ENCODE measurements at regions not wholly inside any gene's neighbourhood (a gene's known extent, or its start where the extent isn't known, plus 50 kb on each side); places are given as distances from the start of the nearest gene placed in this dataset.
A peak's percentile ranks its signal among the peaks of the same experiment; 100 is the strongest.

DNA sequence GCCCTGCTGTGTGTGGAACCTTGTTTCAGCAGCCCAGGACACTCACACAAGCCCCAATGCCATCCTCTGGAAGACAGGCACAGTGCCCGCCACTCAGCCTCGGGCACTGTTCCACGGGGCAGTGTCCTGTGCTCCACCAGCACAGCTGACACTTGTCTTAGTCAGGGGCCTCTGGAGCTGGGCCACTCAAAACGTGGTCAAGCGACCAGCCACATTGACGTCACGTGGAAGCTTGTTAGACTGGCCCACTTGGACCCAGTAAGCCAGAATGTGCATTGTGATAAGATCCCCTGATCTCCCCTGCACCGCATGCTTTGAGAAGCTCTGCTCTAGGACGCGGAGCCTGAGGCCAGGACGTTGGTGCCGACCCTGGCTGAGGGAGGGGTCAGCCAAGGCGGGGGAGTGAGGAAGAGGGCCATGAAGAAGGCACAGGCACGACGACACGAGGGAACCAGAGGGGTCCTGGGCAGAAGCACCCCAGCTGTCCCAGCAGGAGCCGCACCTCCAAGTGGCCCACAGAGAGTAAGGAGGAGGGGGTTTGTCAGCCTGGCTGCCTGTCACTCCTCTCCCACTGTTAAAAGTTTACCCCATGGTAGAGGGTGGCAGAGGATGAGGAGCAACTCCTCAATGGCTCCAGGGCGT, 64.6 kb downstream of the LINC01488 start:
- peak; percentile 29 for DNase-seq

DNA sequence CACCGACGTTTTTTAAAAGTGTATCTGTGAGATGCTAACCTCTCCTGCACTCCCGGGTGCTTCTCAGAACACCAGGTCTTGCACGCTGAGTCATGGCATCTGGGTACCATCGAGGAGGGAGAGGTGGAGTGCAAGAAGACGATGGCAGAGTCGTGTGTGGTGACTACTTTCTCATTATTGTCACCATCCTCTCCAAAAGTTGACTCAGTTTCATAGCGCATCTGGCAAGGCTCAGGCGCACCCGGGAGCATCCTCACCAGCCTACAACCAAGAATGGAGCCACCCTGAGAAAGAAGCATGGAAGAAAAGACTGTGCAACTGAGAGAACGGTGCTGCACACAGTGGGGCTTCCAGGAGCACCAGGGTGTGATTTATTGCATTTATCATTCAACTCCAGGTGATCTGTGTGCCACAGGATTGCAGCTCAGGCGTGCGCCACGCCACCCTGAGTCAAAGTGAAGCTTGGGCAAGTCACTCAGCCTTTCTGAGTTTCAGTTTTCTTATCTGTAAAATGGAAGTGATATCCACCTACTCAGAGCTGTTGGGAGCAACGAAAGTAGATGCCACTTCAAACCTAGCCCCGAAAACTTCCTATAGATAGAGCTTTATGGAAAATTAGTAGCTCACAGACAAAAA, 65.4 kb downstream of the LINC01488 start:
- no peak for DNase-seq

DNA sequence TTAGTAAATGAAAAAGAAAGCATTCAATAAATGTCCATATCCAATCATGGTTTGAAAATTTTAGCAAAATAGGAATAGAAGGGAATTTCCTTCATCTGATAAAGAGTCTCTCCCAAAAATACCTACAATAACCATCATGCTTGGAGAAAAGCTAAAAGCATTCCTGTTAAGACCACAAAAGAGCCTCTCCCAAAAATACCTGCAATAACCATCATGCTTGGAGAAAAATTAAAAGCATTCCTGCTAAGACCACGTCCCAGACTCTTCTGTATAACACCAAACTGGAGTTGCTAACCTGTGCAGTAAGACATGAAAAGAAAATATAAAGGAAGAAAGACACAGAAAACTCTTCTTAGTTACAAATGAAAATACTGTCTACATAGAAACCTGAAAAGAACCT, 69.4 kb downstream of the LINC01488 start:
- DNase-seq: no peak

DNA sequence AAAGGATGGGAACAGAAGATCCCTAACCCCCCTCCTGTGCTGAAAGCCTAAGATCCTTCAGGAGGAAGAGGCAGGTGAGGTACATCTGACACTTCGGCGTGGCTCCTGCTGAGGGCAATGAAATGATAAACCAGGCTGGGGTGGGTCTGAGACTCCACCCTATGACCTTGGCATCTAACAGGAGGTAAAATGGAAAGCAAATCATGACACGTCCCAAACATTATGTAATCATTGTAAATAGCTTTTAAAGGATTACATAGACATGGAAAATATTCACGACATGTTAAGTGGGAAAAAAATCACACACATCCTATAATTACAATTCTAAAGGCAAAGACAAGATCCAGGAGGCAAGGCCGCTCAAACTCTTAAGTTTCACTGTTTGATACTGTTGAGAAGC, 70.5 kb downstream of the LINC01488 start:
- peak; percentile 16 for DNase-seq

DNA sequence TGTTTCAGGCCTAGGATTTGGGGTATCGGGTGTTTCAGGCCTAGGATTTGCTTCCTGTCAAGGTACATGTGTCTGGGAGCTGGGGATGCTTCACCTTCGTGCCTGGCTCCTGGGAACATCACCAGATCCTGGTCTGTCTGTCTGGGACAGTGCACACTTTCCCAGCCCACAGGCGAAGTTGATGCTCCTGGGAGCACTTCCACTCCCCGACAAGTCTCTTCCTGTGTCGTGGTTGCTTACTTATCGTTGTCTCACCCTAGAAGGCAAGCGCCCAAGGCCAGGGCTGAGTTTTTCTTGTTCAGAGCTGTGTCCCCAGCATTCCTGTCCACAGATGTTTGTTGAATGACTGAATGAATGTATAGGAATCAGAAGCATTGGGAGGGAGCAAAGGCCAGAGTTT, 71.5 kb downstream of the LINC01488 start:
- peak; percentile 20 for DNase-seq

DNA sequence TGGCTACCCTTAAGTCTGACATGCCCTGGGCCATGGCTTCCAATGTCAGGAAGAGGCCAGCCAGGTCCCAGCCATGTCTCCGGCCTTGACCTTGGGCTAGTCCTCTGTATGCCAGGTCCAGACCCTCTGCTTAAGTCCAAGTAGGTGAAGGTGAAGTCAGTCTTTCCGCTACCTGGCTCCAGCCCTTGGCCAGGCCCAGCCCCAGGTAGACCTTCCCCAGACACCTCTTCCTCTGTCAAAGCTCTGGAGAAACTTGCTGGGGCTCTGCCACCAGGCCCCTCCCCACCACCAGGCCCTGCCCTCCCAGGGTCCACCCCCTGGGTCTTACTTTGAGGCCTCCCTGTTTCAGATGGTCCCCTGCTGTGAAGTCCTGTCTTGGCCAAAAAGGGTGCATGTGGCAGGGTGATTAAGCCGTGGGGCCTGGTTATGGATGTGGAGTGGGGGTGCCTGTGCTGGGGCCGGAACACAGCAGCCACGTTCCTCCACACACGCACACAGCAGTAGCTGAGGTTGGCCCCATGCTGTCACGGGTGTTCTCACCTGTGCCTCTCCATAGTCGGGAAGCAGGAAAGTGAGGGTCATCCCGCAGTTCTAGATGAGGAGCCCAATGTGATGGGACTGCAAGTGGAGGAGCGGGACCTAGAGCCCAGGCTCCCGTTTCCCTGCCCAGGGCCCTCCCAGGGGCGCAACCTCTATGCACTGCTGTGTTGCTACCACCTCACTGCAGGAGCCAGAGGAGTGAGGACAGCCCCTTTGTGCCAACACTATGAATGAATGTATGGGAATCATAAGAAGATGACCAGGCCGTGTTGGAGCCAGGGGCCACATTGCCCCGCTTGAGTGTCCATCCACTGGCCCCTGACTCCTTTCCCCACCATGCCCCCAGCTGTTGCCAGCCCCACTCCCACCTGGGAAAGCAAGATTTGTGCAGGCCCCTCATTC, 72.2 kb downstream of the LINC01488 start:
- DNase-seq: peak; percentile 40

DNA sequence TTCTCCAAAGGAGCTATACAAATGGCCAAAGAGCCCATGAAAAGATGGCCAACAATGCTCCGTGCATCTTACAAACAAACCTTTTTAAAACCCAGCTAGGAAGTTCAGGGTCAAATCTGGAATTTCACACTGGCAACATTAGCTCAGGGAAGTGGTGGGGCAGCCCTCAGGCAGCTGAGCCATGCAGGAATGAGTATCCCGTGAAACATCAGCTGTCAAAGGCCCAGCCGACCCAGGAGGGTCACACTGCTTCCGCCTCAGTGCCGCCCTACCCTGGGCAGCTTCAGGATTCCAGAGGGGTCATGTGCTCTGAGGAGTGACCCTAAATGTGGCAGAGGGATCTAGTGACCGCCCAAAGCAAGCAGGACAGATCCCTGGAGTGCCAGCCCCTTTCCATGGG, 73.4 kb downstream of the LINC01488 start:
- DNase-seq: peak; percentile 78

DNA sequence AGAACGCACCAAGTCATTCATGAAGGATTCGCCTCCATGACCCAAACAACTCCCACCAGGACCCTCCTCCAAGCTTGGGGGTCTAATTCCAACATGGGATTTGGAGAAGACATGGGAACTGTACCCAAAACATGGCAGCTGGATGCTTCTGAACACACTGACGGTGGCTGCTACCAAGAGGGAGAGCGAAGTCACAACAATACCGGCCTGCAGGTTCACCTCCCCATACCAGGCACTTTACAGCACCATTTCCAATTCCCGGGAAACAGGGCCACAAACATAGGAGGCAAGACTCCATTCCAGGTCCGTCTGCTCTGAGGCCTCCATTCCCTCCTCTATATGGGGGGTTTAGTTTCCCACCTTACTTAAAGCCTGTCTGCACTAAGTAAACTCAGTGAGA, 75.8 kb downstream of the LINC01488 start:
- no peak for DNase-seq

DNA sequence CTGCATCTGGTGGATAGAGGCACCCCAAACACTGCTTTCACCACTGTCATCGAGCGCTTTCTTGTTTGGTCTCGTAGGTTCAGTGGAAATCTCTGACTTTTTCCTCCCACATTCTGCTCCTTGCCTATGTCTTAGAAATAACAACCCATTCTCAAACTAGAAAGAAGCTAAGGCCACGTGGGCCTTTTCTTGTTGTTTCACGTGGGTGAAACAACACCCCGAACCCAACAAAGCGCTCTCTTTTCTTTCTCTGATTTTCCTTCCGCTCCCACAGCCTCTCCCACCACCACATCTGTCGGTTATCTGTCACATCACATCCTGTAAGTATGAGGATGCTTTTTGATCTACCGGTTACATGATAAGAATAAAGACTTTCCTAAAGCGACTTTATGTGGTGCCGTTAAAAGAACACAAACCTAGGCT, 77.1 kb downstream of the LINC01488 start:
- DNase-seq: peak; percentile 38

DNA sequence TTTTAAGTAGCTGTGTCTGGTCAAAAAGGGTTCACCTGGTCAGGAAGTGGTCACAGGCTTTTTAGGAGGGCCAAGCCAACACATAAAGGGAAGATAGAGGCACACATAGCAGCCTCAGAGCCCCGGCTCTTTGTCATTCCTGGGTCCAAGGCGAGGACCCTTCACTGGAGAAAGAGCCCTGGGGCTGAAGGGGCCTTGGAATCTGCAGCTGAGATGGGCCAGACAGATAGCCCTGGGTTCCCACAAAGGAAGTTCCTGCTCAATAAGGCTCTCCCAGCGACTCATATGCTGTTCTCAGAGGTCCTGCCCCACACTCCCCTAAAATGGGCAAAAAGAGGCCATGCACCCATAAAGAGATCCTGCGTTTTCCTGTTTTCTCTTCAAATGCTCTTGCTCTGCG, 77.7 kb downstream of the LINC01488 start:
- peak; percentile 87 for DNase-seq

DNA sequence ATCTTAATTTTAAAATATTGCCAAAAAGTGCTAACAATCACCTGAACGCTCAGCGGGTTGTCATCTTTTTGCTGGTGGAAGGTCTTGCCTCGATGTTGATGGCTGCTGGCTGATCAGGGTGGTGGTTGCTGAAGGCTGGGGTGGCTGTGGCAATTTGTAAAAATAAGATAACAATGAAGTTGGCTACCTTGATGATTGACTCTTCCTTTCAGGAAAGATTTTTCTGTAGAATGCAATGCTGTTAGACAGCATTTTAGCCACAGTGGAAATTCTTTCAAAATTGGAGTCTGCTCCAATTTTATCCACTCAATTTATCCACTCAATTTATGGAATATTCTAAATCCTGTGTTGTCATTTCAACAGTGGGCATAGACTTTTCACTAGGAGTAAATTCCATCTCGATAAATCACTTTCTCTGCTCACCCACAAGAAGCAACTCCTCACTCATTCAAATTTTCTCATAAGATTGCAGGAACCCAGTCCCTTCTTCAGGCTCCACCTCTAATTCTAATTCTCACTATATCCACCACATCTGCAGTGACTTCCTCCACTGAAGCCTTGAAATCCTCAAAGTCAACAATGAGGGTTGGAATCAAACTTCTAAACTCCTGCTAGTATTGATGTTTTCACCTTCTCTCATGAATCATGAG, 78.8 kb downstream of the LINC01488 start:
- no peak for DNase-seq

DNA sequence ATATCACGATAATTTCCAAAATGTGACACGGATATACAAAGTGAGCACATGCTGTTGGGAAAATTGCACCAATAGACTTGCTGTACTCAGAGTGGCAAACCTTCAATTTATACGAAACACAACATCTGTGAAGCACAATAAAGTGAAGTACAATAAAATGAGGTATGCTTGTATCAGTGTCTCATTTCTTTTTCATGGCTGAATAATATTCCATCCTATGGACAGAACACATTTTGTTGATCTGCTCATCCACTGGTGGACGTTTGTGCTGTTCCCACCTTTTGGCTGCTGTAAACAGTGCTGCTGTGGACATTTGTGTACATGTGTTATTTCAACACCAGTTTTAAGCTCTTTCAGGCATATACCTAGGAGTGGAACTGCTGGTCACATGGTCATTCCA, 78.7 kb upstream of the CCND1 start:
- no peak for DNase-seq

DNA sequence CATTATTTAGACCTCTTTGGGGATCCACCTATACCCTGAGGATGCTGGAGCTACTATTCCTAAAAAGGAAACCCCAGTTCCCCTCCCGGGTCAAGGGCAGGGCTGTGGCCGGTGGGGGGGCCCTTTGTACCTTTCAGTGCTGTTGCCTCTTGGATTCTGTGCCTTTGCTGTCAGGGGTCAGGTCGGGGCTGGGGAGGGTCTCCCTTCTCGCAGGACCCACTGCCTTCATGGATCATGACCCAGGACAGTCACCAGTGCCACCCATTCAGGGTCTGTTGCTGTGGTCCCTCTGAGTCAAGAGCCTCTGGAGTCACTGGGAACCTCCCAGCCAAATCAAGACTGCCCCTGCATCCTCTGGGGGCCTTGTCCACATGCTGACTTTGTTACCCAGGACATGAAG, 78.1 kb upstream of the CCND1 start:
- no peak for DNase-seq

DNA sequence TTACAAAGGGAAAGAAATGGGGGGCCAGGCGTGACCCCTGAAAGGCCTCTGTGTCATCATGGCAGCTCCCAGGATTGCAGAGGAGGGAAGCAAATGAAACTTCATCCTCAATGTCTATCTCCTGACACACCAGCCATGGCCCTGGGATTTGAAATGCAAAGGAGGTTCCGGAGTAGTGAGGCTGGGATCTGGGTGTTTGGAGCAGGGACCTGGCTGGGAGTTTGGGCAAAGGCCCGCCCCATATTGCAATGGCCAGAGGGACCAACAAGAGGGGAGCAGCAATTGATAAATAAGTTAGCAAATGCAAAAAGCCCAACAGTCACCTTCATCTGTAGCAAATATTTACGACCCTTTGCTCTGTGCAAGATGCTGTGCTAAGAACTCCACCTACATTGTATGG, 77.7 kb upstream of the CCND1 start:
- peak; percentile 43 for DNase-seq

DNA sequence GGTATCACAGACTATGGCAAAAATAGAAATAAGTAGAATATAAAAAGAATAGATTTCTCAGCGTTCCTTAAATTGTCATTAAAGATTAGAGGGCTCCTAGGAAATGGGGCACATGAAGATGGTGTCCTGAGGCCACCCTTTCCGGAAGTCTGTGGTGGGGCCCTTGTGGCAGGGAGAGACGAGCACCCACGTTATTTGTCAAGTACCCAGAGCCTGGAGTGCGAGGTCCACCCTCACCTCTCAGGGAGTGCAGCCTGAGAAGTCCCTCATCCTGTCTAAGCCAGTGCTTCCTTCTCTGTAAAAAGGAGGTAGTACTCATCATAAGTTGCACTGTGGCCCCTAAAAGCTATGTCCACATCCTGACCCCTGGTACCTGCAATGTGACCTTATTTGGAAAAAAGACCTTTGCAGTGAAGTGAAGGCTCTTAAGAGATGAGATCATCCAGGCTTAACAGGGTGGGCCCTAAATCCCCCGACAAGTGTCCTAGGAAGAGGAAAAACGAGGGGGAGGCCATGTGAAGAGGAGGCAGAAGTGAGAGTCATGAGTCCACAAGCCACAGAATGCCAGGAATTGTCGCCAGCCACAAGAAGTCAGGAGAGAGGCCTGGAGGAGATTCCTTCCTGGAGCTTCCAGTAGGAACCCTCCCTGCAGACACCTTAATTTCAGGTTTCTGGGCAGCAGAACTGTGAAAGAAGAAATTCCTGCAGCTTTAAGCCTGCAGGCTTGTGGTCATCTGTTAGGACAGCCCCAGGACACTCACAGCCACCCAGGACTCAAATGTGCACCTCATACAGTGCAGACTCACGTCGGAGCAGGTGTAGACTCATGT, 76.8 kb upstream of the CCND1 start:
- peak; percentile 96 for DNase-seq

DNA sequence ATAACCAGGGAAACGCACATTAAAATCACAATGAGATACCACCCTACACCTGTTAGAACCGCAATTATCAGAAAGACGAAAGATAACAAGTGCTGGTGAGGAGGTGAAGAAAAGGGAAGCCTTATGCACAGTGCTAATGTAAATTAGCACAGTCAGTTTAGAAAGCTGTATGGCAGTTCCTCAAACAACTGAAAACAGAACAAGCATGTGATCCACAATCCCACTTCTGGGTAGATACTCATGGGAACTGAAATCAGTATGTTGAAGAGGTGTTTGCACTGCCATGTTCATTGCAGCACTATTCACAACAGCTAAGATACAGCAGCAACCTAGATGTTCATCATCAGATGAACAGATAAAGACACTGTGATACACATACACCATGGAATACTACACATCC, 75.0 kb upstream of the CCND1 start:
- no peak for DNase-seq

DNA sequence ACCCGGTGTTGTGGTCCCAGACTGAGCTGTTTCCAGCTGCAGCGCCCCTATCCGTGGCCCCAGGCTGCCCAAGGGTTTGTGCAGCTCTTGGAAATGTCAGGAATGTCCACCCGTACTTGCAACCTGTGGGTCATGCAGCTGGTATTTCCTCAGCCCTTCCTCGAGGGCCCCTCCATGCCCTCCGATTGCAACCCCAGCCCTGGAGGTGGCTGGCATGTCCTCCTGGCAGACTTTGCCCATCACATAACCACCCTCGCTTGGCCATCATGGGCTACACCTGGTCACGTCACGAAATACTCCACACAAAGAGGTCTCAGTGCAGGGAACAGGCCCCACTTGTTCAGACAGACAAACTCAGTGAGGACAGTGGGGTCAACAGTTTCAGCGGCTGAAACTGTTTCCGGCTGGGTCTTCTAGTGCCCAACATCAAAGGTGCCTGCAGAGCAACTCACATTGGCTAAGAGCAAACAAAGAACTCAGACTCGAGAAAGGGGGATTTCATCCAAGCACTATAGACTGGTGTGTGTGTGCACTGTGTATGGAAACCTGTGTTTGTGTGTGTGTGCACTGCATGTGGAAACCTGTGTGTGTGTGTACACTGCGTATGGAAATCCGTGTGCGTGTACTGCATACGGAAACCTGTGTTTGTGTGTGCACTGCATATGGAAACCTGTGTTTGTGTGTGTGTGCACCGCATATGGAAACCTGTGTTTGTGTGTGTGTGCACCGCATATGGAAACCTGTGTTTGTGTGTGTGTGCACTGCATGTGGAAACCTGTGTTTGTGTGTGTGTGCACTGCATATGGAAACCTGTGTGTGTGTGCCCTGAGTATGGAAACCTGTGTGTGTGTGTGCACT, 72.8 kb upstream of the CCND1 start:
- DNase-seq: peak; percentile 81

DNA sequence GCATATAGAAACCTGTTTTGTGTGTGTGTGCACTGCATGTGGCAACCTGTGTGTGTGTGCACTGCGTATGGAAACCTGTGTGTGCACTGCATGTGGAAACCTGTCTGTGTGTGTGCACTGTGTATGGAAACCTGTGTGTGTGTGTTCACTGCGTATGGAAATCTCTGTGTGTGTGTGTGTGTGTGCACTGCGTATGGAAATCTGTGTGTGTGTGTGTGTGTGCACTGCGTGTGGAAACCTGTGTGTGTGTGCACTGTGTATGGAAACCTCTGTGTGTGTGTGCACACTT, 72.2 kb upstream of the CCND1 start:
- peak; percentile 35 for DNase-seq

DNA sequence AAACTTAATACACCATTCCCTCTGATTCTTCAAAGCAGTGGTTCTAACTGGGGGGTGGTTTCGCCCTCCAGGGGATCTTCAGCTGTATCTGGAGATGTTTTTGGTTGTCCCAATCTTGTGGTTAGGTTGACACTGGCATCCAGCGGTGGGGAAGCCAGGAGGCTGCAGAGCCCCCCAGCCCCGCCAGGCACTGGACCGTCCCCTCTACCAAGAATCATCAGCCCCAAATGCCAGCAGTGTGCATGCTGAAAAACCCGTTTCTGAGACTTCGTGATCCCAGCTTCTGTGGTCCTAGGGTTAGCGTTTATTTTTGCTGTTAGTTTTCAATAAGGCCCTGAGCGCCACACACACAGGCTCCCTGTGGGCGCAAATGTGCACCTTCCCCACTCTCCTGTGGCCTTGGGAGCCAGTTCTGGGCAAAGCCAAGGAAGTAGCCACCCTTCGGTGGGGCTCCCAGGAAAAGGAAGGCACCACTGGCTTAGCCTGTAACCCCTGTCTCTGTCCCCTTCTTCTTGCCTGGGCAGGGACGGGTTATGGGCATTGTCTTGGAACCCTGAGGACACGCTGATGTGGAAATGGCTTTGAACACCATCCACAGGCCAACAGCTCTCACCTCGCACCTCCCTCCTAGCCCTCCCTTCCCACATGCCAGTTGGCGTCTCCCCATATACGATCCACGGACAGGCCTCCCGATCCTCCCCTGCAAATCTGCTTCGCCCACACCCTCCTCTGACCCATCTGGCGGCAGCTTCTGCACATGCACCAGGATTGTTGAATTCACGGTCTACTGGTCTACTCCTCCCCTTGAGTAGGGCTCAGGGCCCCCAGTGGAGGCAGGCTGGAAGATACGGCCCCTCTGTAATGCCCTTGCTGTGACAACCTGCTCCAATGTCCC, 71.4 kb upstream of the CCND1 start:
- DNase-seq: peak; percentile 50

DNA sequence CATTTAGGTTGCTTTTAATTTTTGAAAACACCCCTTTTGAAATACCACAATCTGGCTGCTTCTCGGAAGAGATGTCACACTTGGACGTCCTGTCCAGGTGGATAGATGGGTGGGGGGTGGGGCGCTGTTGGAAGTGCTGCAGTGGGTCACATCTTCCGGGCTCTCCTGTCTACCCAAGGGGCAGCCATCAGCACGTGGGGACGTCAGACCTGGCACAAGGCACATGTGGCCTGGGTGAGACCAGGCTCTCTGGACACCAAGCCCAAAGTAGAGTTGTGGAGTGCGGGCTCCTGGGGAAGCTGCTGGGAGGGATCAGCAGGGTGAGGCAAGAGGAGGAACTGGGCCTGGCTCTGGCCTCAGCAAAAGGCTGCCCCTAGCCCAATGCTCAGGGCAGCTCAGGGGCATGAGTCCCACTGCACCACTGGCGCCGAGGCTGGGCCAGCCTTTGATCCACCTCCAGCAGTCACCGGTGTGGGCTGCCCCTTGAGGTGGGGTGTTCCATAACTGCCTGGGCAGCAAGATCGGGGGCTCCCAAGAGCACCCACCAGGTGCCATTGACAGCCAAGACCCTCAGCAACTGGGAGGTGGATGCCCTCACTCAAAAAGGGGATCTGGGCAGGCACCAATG, 68.6 kb upstream of the CCND1 start:
- peak; percentile 31 for DNase-seq
